SU-DHL-6 (cell line): ENCODE measurements at regions not wholly inside any gene's neighbourhood (a gene's known extent, or its start where the extent isn't known, plus 50 kb on each side); places are given as distances from the start of the nearest gene placed in this dataset.

Experiments used
- H2AFZ ChIP-seq: fragments of 200-600 bp; sonication (generic); 2 replicates; pipeline ENCODE4 v1.6.1; 2014; ENCODE audit warnings: low read depth, mild to moderate bottlenecking, moderate library complexity, mixed read lengths, antibody characterized with exemption, low read length; ENCODE audit not compliant: severe bottlenecking
- H3F3A ChIP-seq: fragments of 200-600 bp; shearing (Covaris generic); 2 replicates; pipeline ENCODE4 v1.6.0; 2016; ENCODE audit warnings: antibody characterized with exemption, mild to moderate bottlenecking; ENCODE audit not compliant: insufficient read depth
- H3K27ac ChIP-seq: fragments of 200-600 bp; sonication (generic); 2 replicates; pipeline ENCODE4 v1.5.1; 2016; ENCODE audit warnings: low read depth, mild to moderate bottlenecking, low read length, moderate library complexity, mixed read lengths
- H3K27me3 ChIP-seq: fragments of 200-600 bp; sonication (generic), shearing (Covaris generic); 2 replicates; pipeline ENCODE4 v1.6.0; 2014; ENCODE audit warnings: mild to moderate bottlenecking, low read length
- H3K36me3 ChIP-seq: fragments of 200-600 bp; sonication (generic); 2 replicates; pipeline ENCODE4 v1.6.1; 2014; ENCODE audit warnings: mild to moderate bottlenecking, low read length, mixed read lengths
- H3K4me2 ChIP-seq: fragments of 300-600, 200-600 bp; shearing (Covaris generic), sonication (generic); 2 replicates; pipeline ENCODE4 v1.6.0; 2014; ENCODE audit warnings: low read length, low read depth, mild to moderate bottlenecking; ENCODE audit not compliant: poor library complexity, severe bottlenecking
- H3K4me3 ChIP-seq: fragments of 200-600 bp; sonication (generic); 2 replicates; pipeline ENCODE4 v1.5.1; 2014; ENCODE audit warnings: antibody characterized with exemption, low read length, mild to moderate bottlenecking, mixed read lengths; ENCODE audit not compliant: insufficient read depth, poor library complexity, severe bottlenecking
- H3K79me2 ChIP-seq: fragments of 200-600 bp; sonication (generic); 2 replicates; pipeline ENCODE4 v1.6.1; 2014; ENCODE audit warnings: mild to moderate bottlenecking, low read length, moderate library complexity; ENCODE audit not compliant: insufficient read depth
- H3K9ac ChIP-seq: fragments of 200-600 bp; sonication (generic); 2 replicates; pipeline ENCODE4 v1.7.0; 2014; ENCODE audit warnings: mild to moderate bottlenecking, low read length
- H3K9me2 ChIP-seq: fragments of 200-600 bp; sonication (generic); replicated peaks from 2 replicates; pipeline ENCODE4 v1.6.1; 2014; ENCODE audit warnings: low read length; ENCODE audit not compliant: insufficient read depth
- H3K9me3 ChIP-seq: fragments of 200-600 bp; sonication (generic); 2 replicates; pipeline ENCODE4 v1.6.1; 2014; ENCODE audit warnings: low read length, mixed read lengths; ENCODE audit not compliant: insufficient read depth
- H4K20me1 ChIP-seq: fragments of 200-600 bp; sonication (generic); 2 replicates; pipeline ENCODE4 v1.6.1; 2014; ENCODE audit warnings: low read depth, mild to moderate bottlenecking, antibody characterized with exemption, low read length, moderate library complexity, mixed read lengths
- CTCF ChIP-seq: fragments of 200-600 bp; sonication (generic); IDR thresholded peaks from one replicate; pipeline ENCODE4 v1.5.1; 2017; ENCODE audit warnings: antibody characterized with exemption, mild to moderate bottlenecking, low read length, moderate library complexity; ENCODE audit not compliant: insufficient read depth, poor library complexity, severe bottlenecking
- EZH2phosphoT487 ChIP-seq: fragments of 200-600 bp; sonication (generic), shearing (Covaris generic); conservative IDR thresholded peaks from 2 replicates; pipeline ENCODE4 v1.6.1; 2018; ENCODE audit warnings: mild to moderate bottlenecking, antibody characterized with exemption, low read length, moderate library complexity, mixed read lengths

DNA sequence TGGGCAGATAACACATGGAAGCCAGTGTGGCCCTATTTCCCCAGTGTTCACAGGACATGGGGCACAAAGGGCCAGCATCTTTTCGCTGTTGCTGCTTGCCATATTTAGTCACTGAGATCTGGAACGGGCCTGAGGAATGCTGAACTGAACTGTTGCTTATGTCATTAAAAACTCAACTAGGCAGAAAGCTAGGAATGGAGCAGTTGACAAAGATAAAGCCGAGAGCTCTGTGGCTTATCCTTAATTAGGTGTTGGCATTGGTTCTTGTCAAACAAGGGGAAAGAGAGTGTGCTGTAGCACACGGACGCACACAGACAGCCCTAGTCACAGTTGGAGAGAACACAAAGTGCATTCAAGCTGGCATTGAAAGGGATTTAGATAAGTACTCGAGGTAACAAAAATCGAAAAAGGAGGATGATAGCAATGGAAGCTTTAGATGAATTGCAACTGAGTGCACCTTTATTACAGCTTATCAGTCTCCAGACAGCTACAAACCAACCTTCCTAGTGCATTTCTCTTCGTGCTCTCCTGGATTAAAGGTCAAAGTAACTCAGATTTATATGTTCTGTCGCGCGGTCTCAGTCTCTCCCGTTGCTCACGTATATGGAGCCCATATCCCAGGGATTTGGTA, 450.2 kb upstream of the ZNF608 start:
- Histone ChIP-seq H4K20me1 (no peaks in the 10 kb centered on the region), H3K9me2 (no peaks in the 10 kb centered on the region), H3K36me3 (no peaks in the 10 kb centered on the region), H3K9me3 (no peaks in the 10 kb centered on the region), H3K4me2 (no peak overlapping the region), H3K27me3 (no peaks in the 10 kb centered on the region), H2AFZ (no peak overlapping the region), H3K4me3 (no peak overlapping the region), H3K9ac (no peak overlapping the region), H3F3A (no peaks in the 10 kb centered on the region), H3K79me2 (no peaks in the 10 kb centered on the region), H3K27ac (no peak overlapping the region)
- TF ChIP-seq EZH2phosphoT487: no peak
- no peak for TF ChIP-seq CTCF

GRCh38 chr5:125197321-125197720, 450.9 kb upstream of the ZNF608 start:
- no peaks in the 10 kb centered on the region for H3F3A ChIP-seq
- H3K4me3 ChIP-seq: no peak overlapping the region

DNA sequence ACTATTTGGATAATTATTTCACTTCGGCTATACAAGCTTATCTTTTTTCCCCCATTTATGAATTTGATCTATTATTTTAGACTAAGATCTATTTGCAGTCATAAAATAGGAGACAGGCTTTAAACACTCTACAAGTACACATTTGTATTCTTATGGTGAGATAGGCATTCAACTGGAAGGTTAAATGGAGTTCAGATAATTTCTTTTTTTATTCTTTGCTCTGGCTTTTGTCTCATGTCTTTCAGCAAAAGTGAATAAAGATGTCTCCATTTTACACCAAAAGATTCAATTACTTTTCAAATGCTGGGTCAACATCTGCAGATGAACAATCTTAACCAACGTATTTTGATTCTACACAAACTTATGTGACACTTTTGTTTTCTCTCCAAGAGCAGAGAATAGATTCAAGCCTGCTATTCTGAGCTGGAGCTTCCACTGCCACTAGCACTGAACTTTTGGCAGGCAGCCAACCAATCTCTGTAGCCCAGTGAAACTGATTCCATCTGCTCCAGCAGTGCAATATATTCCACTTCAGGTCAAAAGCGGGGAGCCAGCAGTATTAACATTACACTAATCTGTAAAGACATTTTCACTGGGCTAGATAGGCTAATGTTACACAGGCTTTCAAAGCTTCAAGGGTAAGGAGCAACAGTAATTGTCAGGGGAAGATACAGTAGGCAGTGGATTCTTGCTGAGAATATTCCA, 452.0 kb upstream of the ZNF608 start:
- no peak overlapping the region for H3K4me3 ChIP-seq
- no peaks in the 10 kb centered on the region for H3K9me3 ChIP-seq
- no peaks in the 10 kb centered on the region for H3F3A ChIP-seq
- no peaks in the 10 kb centered on the region for H3K9me2 ChIP-seq
- H2AFZ ChIP-seq: no peak overlapping the region
- H3K27me3 ChIP-seq: no peaks in the 10 kb centered on the region
- TF ChIP-seq CTCF (no peak), EZH2phosphoT487 (no peak)
- no peak overlapping the region for H3K4me2 ChIP-seq
- no peaks in the 10 kb centered on the region for H4K20me1 ChIP-seq
- H3K79me2 ChIP-seq: no peaks in the 10 kb centered on the region
- H3K36me3 ChIP-seq: no peaks in the 10 kb centered on the region
- H3K9ac ChIP-seq: no peak overlapping the region
- H3K27ac ChIP-seq: no peak overlapping the region

More at GRCh38 chr5:125197321-125197720, 450.9 kb upstream of the ZNF608 start:
- no peaks in the 10 kb centered on the region for H3K79me2 ChIP-seq
- H3K36me3 ChIP-seq: no peaks in the 10 kb centered on the region
- no peaks in the 10 kb centered on the region for H3K9me2 ChIP-seq
- no peak overlapping the region for H2AFZ ChIP-seq
- no peak overlapping the region for H3K27ac ChIP-seq
- H3K4me2 ChIP-seq: no peak overlapping the region
- no peaks in the 10 kb centered on the region for H3K27me3 ChIP-seq
- no peaks in the 10 kb centered on the region for H4K20me1 ChIP-seq
- TF ChIP-seq EZH2phosphoT487 (no peak), CTCF (no peak)
- H3K9me3 ChIP-seq: no peaks in the 10 kb centered on the region
- H3K9ac ChIP-seq: no peak overlapping the region
